ENCODE measurements at regions not wholly inside any gene's neighbourhood (a gene's known extent, or its start where the extent isn't known, plus 50 kb on each side); places are given as distances from the start of the nearest gene placed in this dataset.

DNA sequence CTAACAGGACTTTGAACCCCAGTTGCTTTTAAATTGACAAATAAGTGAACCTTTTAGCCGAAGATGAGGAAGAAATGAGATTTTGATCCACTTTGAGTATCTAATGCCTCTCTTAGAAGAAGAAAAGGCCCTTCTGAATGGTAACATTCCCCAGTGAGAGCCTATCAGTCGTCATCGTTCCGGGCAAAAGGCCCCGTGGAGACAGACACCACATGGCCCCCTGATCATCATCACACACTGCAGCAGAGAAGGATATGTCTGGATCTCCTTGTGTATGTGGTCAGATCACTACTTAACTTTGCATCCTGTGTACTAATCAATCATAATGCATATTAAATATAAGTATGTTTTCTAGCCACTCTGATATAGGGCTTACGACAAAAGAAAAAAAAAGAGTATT is 87.3 kb upstream of the SMYD2 start:
- H3K4me2 ChIP-seq (ENCODE audit: insufficient read depth, insufficient read length, low read length) = no peak overlapping the region
- H3K14ac ChIP-seq (ENCODE audit: insufficient read depth, low read length) = no peak overlapping the region
- no peak overlapping the region for H3K4me3 Mint-ChIP-seq
- no peaks in the 10 kb centered on the region for H3K23me2 ChIP-seq (ENCODE audit: insufficient read length, low read depth, low read length, poor library complexity, severe bottlenecking)
- no peak overlapping the region for H2BK120ac ChIP-seq (ENCODE audit: low read depth, low read length, poor library complexity, severe bottlenecking)
- H2BK5ac ChIP-seq (ENCODE audit: insufficient read length, low read length) = no peak overlapping the region
- no peak overlapping the region for H3K4ac ChIP-seq (ENCODE audit: low read depth, low read length)
- TF ChIP-seq, protein P1, sequence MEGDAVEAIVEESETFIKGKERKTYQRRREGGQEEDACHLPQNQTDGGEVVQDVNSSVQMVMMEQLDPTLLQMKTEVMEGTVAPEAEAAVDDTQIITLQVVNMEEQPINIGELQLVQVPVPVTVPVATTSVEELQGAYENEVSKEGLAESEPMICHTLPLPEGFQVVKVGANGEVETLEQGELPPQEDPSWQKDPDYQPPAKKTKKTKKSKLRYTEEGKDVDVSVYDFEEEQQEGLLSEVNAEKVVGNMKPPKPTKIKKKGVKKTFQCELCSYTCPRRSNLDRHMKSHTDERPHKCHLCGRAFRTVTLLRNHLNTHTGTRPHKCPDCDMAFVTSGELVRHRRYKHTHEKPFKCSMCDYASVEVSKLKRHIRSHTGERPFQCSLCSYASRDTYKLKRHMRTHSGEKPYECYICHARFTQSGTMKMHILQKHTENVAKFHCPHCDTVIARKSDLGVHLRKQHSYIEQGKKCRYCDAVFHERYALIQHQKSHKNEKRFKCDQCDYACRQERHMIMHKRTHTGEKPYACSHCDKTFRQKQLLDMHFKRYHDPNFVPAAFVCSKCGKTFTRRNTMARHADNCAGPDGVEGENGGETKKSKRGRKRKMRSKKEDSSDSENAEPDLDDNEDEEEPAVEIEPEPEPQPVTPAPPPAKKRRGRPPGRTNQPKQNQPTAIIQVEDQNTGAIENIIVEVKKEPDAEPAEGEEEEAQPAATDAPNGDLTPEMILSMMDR (conservative IDR thresholded peaks at IDR 0.05) = no peak
- H2BK20ac ChIP-seq (ENCODE audit: low read depth, low read length, poor library complexity, severe bottlenecking) = no peak overlapping the region
- WGBS (ENCODE audit: extremely low coverage, insufficient read length, low lambda C conversion rate) = no CpG with 5 or more reads among the region's 6 CpGs
- H4K91ac ChIP-seq (ENCODE audit: insufficient read length, low read depth, low read length) = no peak overlapping the region
- no peak overlapping the region for H3K27ac ChIP-seq (ENCODE audit: insufficient read length, low read depth, low read length)
- H3K27me3 ChIP-seq (ENCODE audit: insufficient read depth, low read length) = peaks cover 3% of the 10 kb centered on the region; the same call in 1 of the 2 replicates
- no peaks in the 10 kb centered on the region for H3K79me2 ChIP-seq (ENCODE audit: insufficient read depth, low read length)
- H4K20me1 ChIP-seq (ENCODE audit: control insufficient read depth, insufficient read depth, insufficient read length) = no peaks in the 10 kb centered on the region
- H3K27ac Mint-ChIP-seq = no peak overlapping the region
- H2AK5ac ChIP-seq (ENCODE audit: insufficient read length, low read length) = no peak overlapping the region
- no peak overlapping the region for H3K56ac ChIP-seq (ENCODE audit: insufficient read length, low read depth, low read length)
- no peaks in the 10 kb centered on the region for H3K9me3 ChIP-seq (ENCODE audit: control insufficient read depth, low read depth, low read length)
- DNase-seq = no peak
- no peak overlapping the region for H2BK12ac ChIP-seq (ENCODE audit: insufficient read length, low read depth, low read length)
- H3K4me1 Mint-ChIP-seq = peaks cover 12 to 13% of the 10 kb centered on the region in 2 experiments
- no peak overlapping the region for H2AFZ ChIP-seq (ENCODE audit: low read length)
- H3K18ac ChIP-seq (ENCODE audit: insufficient read length, low read depth, low read length) = no peak overlapping the region
- peaks cover 0 to 2% of the 10 kb centered on the region in 2 experiments; a peak in 1 of 5 replicates for H3K9me3 Mint-ChIP-seq
- H4K8ac ChIP-seq (replicated peaks; ENCODE audit: insufficient read length, low read depth, low read length) = no peak overlapping the region
- no peak overlapping the region for H4K5ac ChIP-seq (ENCODE audit: insufficient read length, low read depth, low read length)
- peaks cover 19% of the 10 kb centered on the region for H3K27me3 Mint-ChIP-seq (ENCODE audit: low read depth)
- H3K4me1 ChIP-seq (ENCODE audit: insufficient read depth, low read length) = peaks cover 2% of the 10 kb centered on the region; the same call in 1 of the 2 replicates
- H3K9ac ChIP-seq (ENCODE audit: extremely low read depth, insufficient read length, low read length) = no peak overlapping the region
- H3K23ac ChIP-seq (ENCODE audit: insufficient read length, low read depth, low read length) = no peak overlapping the region
- no peak overlapping the region for H2BK15ac ChIP-seq (ENCODE audit: low read depth, low read length)
- H3T11ph ChIP-seq (ENCODE audit: low read length) = no peak overlapping the region
- no peaks in the 10 kb centered on the region for H3K79me1 ChIP-seq (ENCODE audit: insufficient read depth, low read depth, low read length, poor library complexity, severe bottlenecking)
- H3K36me3 Mint-ChIP-seq (ENCODE audit: insufficient read depth in 1 of 3, low read depth in 3 of 3) = no peaks in the 10 kb centered on the region

Data from H9 (cell line).